ENCODE measurements at regions not wholly inside any gene's neighbourhood (a gene's known extent, or its start where the extent isn't known, plus 50 kb on each side); places are given as distances from the start of the nearest gene placed in this dataset.

GRCh38 chr18:78738076-78738690, 241.4 kb upstream of the SALL3 start:
- no peak for TF ChIP-seq CTCF (IDR thresholded peaks at IDR 0.05; ENCODE audit: low read depth, low read length)
- no peak for TF ChIP-seq EZH2phosphoT487 (IDR thresholded peaks at IDR 0.05; ENCODE audit: low read depth)
